Erythroblast (primary cell): ENCODE measurements at regions not wholly inside any gene's neighbourhood (a gene's known extent, or its start where the extent isn't known, plus 50 kb on each side); places are given as distances from the start of the nearest gene placed in this dataset.

ENCODE experiments used
- GATA1 ChIP-seq: IDR thresholded peaks from 2 replicates; pipeline ENCODE4 v1.6.1; 2011; ENCODE audit warnings: low read depth, mild to moderate bottlenecking, control low read depth, low read length, moderate library complexity
- POLR2A ChIP-seq: IDR thresholded peaks from 2 replicates; pipeline ENCODE4 v1.6.1; 2011; ENCODE audit warnings: mild to moderate bottlenecking, low read length

DNA sequence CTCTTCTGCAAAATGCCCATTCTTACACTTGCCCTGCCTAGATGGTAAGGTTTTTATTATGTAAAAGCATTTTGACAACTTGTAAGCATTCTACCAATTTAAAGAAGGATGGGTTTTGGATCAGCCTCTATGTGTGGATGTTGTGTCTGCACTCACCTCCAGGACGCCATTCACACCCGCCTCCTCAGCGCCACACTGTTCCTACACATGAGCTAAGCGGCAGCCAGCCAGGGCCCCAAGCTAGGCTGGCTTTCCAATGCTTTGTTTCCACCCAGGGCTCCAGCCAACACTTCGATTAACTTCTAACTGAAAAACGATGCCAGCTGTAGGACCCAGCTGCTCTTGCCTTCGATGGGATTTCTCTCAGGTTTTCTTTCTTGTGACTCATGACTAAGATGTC is 73.3 kb upstream of the FZD7 start:
- TF ChIP-seq POLR2A (no peak), GATA1 (no peak)
